Chondrocyte (in vitro differentiated cells): ENCODE measurements at regions not wholly inside any gene's neighbourhood (a gene's known extent, or its start where the extent isn't known, plus 50 kb on each side); places are given as distances from the start of the nearest gene placed in this dataset.

Experiments
- DNase-seq: peaks from one replicate; pipeline ENCODE4 v3.0.0; 2021; ENCODE audit warnings: mixed read lengths, low spot score
- H3K27ac Mint-ChIP-seq: one replicate; pipeline ENCODE4 v1.8.0; 2021; ENCODE audit warnings: mild to moderate bottlenecking, moderate library complexity, mixed read lengths; ENCODE audit not compliant: unreplicated experiment
- H3K27me3 Mint-ChIP-seq: 2 replicates; pipeline ENCODE4 v1.8.0; 2021; ENCODE audit warnings: low read depth, mixed read lengths
- H3K36me3 Mint-ChIP-seq: 2 replicates; pipeline ENCODE4 v1.8.0; 2021; ENCODE audit warnings: low read depth, mixed read lengths
- H3K4me1 Mint-ChIP-seq: 2 replicates; pipeline ENCODE4 v1.8.0; 2021; ENCODE audit warnings: low read depth, mild to moderate bottlenecking, mixed read lengths
- H3K4me3 Mint-ChIP-seq: one replicate; pipeline ENCODE4 v1.8.0; 2021; ENCODE audit warnings: mild to moderate bottlenecking, moderate library complexity, mixed read lengths; ENCODE audit not compliant: unreplicated experiment
- H3K9me3 Mint-ChIP-seq: 2 replicates; pipeline ENCODE4 v1.8.0; 2021; ENCODE audit warnings: low read depth, mixed read lengths
- TF ChIP-seq, protein P1 (sequence below): fragments of 200-600 bp; sonication (generic); IDR thresholded peaks from 2 replicates; pipeline ENCODE4 v1.5.0; 2021; ENCODE audit warnings: antibody characterized with exemption, mild to moderate bottlenecking, moderate library complexity

DNA sequence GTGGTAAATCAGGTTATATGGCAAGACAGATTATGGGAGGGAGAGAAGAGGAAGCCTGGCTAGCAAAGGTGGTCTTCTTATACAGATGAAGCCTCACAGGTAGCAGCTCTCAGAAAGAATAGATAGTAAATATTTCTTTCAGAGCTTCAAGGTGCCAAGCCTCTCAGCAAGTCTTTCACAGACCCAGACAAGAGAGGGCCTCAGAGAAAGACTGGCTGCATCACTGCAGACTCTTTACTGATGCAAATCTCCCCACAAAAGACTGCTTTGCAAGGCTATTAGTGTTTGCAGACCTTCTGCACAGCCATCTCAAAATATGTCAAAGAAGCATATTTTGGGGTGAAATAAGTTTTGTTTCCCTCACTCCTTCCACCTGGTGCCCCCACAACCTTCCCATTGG lies 372.4 kb upstream of the RND3 start:
- H3K9me3 Mint-ChIP-seq = peaks cover 4% of the 10 kb centered on the region
- TF ChIP-seq, protein P1, sequence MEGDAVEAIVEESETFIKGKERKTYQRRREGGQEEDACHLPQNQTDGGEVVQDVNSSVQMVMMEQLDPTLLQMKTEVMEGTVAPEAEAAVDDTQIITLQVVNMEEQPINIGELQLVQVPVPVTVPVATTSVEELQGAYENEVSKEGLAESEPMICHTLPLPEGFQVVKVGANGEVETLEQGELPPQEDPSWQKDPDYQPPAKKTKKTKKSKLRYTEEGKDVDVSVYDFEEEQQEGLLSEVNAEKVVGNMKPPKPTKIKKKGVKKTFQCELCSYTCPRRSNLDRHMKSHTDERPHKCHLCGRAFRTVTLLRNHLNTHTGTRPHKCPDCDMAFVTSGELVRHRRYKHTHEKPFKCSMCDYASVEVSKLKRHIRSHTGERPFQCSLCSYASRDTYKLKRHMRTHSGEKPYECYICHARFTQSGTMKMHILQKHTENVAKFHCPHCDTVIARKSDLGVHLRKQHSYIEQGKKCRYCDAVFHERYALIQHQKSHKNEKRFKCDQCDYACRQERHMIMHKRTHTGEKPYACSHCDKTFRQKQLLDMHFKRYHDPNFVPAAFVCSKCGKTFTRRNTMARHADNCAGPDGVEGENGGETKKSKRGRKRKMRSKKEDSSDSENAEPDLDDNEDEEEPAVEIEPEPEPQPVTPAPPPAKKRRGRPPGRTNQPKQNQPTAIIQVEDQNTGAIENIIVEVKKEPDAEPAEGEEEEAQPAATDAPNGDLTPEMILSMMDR = no peak

DNA sequence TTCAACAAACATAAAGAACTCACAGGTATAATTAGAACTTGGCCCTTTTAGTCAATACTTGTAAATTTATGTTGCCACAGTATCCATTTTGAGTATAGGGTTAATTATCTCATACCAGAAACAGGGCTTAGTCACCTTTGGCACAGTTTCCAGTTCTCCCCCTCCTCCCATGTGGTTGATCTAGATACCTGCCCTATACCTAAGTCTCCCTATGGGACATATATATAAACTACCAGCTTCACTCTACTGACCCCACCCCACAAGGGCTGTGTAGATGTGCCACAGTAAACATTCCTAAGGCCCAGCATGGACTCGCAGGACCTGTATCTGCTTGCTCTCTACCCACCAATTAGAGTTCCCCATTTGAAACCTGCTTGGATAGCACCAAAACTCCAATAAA lies 371.7 kb upstream of the RND3 start:
- Mint-ChIP-seq H3K4me3 (no peak overlapping the region), H3K4me1 (no peaks in the 10 kb centered on the region), H3K27me3 (no peaks in the 10 kb centered on the region), H3K27ac (no peak overlapping the region), H3K9me3 (no peaks in the 10 kb centered on the region), H3K36me3 (no peaks in the 10 kb centered on the region)
- DNase-seq = no peak
- TF ChIP-seq, protein P1 = no peak

More for the DNA sequence above, 372.4 kb upstream of the RND3 start:
- Mint-ChIP-seq H3K4me3 (no peak overlapping the region), H3K36me3 (no peaks in the 10 kb centered on the region), H3K27ac (no peak overlapping the region), H3K4me1 (no peaks in the 10 kb centered on the region), H3K27me3 (no peaks in the 10 kb centered on the region)
- no peak for DNase-seq

DNA sequence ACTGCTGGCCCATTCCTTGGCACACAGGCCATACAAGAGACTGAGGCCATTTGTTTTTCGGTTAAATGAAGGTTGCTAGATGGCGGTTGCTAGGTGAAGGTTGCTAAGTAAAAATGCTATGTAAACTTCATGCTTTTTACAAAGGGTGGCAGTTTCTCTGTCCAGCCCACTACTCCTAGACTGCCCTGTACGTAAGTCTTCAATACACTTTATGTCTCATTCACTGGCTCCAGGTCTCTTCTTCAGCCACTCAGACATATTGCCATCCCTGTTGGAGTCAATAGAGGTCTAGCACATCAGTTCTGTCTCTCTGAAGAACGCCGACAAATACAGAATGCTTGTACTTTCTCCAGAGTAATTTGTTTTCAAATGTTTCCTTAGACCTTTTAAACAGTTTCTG lies 370.9 kb upstream of the RND3 start:
- Mint-ChIP-seq H3K36me3 (no peaks in the 10 kb centered on the region), H3K27me3 (no peaks in the 10 kb centered on the region), H3K4me1 (no peaks in the 10 kb centered on the region), H3K27ac (no peak overlapping the region), H3K4me3 (no peak overlapping the region), H3K9me3 (no peaks in the 10 kb centered on the region)
- TF ChIP-seq, protein P1 = no peak
- DNase-seq = no peak

- H3K27me3 Mint-ChIP-seq = no peaks in the 10 kb centered on the region
- DNase-seq = no peak
Observed at GRCh38 chr2:150856596-150857281, 369.3 kb upstream of the RND3 start.

DNA sequence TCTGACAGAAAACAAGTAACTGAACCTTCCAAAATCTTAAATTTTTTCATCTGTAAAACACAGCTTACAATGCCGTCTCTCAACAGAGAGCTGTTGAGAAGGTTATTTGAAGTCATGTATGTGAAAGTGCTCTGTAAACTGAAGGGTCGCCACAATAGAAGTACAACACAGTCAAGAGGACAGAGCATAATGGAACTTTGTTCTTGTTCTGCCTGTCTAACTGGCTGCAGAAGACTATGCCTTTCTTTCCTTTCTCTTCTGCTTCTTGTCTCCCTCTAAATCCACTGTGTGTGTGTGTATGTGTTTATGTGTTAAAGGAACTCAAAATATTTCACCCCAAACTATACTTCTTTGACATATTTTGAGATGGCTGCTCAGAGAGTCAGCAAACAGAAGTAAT lies 365.8 kb upstream of the RND3 start:
- TF ChIP-seq, protein P1 = no peak
- H3K4me3 Mint-ChIP-seq = no peak overlapping the region
- H3K36me3 Mint-ChIP-seq = peaks cover 2% of the 10 kb centered on the region
- no peaks in the 10 kb centered on the region for H3K4me1 Mint-ChIP-seq
- no peak for DNase-seq
- no peak overlapping the region for H3K27ac Mint-ChIP-seq
- H3K9me3 Mint-ChIP-seq = peaks cover 10% of the 10 kb centered on the region
- H3K27me3 Mint-ChIP-seq = no peaks in the 10 kb centered on the region

More at GRCh38 chr2:150856596-150857281, 369.3 kb upstream of the RND3 start:
- no peak overlapping the region for H3K4me3 Mint-ChIP-seq
- TF ChIP-seq, protein P1 = no peak
- no peaks in the 10 kb centered on the region for H3K4me1 Mint-ChIP-seq
- H3K36me3 Mint-ChIP-seq = no peaks in the 10 kb centered on the region
- no peaks in the 10 kb centered on the region for H3K9me3 Mint-ChIP-seq
- no peak overlapping the region for H3K27ac Mint-ChIP-seq
